ENCODE measurements at regions not wholly inside any gene's neighbourhood (a gene's known extent, or its start where the extent isn't known, plus 50 kb on each side); places are given as distances from the start of the nearest gene placed in this dataset.

DNA sequence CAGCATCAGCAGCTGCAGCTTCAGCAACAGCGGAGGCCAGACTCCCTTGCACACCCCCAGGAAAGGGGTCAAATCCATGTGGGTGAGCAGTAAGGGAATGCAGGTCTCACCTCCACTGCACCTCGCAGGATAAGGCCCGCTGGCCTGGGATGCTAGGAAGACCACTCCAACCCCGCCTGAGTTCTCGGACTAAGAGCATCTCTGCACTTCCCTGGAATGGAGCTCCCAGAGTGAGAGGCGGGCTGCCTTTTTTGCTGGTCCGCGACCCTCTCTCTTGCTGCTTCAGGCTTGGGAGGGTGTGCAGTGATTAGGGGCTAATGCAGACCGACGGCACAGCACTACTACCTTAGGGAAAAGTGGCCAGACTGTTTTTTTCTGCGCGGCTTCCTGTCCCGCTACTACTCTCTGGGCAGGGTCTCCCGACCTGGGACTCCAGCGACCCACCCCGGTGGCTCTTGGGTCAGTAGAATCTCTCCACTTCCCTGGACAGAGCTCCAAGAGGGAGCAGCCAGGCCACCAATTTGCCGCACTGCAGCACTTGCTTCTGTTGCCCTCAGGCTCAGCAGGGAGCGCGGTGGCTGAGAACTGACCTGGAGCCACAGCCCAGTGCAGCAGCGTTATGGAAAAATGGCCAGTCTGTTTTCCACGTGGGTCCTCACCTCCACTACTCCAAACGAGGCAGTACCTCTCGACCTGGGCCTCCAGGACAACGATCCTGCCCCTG is 480.4 kb downstream of the CDH8 start:
- Histone ChIP-seq H3K9me3 (ENCODE audit: control insufficient read depth, low read length) (no peaks in the 10 kb centered on the region), H3K27me3 (ENCODE audit: control insufficient read depth, insufficient read depth, low read length, poor library complexity, severe bottlenecking) (no peaks in the 10 kb centered on the region), H3K4me1 (ENCODE audit: control insufficient read depth, insufficient read depth, low read length) (no peaks in the 10 kb centered on the region), H3K36me3 (ENCODE audit: control insufficient read depth, insufficient read depth, low read length) (no peaks in the 10 kb centered on the region), H3K4me3 (ENCODE audit: insufficient read depth, low read depth, low read length) (no peak overlapping the region), H3K27ac (ENCODE audit: insufficient read depth, low read depth, low read length, poor library complexity, severe bottlenecking) (no peak overlapping the region)
- 93 to 96% methylated on average over 24 of the region's 24 CpGs for WGBS, 2 experiments

- no peaks in the 10 kb centered on the region for H3K4me1 ChIP-seq (ENCODE audit: control insufficient read depth, insufficient read depth, low read length)
- no peaks in the 10 kb centered on the region for H3K27me3 ChIP-seq (ENCODE audit: control insufficient read depth, insufficient read depth, low read length, poor library complexity, severe bottlenecking)
- H3K36me3 ChIP-seq (ENCODE audit: control insufficient read depth, insufficient read depth, low read length) = no peaks in the 10 kb centered on the region
- 91% methylated on average over 1 of the region's 2 CpGs; no CpG with 5 or more reads in 1 of the 2 experiments for WGBS, 2 experiments
- H3K27ac ChIP-seq (ENCODE audit: insufficient read depth, low read depth, low read length, poor library complexity, severe bottlenecking) = no peak overlapping the region
- H3K9me3 ChIP-seq (ENCODE audit: control insufficient read depth, low read length) = no peaks in the 10 kb centered on the region
- no peak overlapping the region for H3K4me3 ChIP-seq (ENCODE audit: insufficient read depth, low read depth, low read length)
Observed at GRCh38 chr16:61549327-61549726, 486.9 kb downstream of the CDH8 start.

GRCh38 chr16:61547626-61548025 is 488.6 kb downstream of the CDH8 start:
- Histone ChIP-seq H3K4me3 (ENCODE audit: insufficient read depth, low read depth, low read length) (no peak overlapping the region), H3K27ac (ENCODE audit: insufficient read depth, low read depth, low read length, poor library complexity, severe bottlenecking) (no peak overlapping the region), H3K4me1 (ENCODE audit: control insufficient read depth, insufficient read depth, low read length) (no peaks in the 10 kb centered on the region), H3K27me3 (ENCODE audit: control insufficient read depth, insufficient read depth, low read length, poor library complexity, severe bottlenecking) (no peaks in the 10 kb centered on the region), H3K36me3 (ENCODE audit: control insufficient read depth, insufficient read depth, low read length) (no peaks in the 10 kb centered on the region), H3K9me3 (ENCODE audit: control insufficient read depth, low read length) (no peaks in the 10 kb centered on the region)

GRCh38 chr16:61544165-61544564 is 492.1 kb downstream of the CDH8 start:
- no peak overlapping the region for H3K27ac ChIP-seq (ENCODE audit: insufficient read depth, low read depth, low read length, poor library complexity, severe bottlenecking)
- no peak overlapping the region for H3K4me3 ChIP-seq (ENCODE audit: insufficient read depth, low read depth, low read length)
- 19 to 22% methylated on average over 2 of the region's 2 CpGs for WGBS, 2 experiments
- H3K36me3 ChIP-seq (ENCODE audit: control insufficient read depth, insufficient read depth, low read length) = no peaks in the 10 kb centered on the region
- H3K27me3 ChIP-seq (ENCODE audit: control insufficient read depth, insufficient read depth, low read length, poor library complexity, severe bottlenecking) = no peaks in the 10 kb centered on the region
- H3K4me1 ChIP-seq (ENCODE audit: control insufficient read depth, insufficient read depth, low read length) = no peaks in the 10 kb centered on the region
- H3K9me3 ChIP-seq (ENCODE audit: control insufficient read depth, low read length) = no peaks in the 10 kb centered on the region

- Histone ChIP-seq H3K4me1 (ENCODE audit: control insufficient read depth, insufficient read depth, low read length) (no peaks in the 10 kb centered on the region), H3K36me3 (ENCODE audit: control insufficient read depth, insufficient read depth, low read length) (no peaks in the 10 kb centered on the region), H3K9me3 (ENCODE audit: control insufficient read depth, low read length) (no peaks in the 10 kb centered on the region), H3K27ac (ENCODE audit: insufficient read depth, low read depth, low read length, poor library complexity, severe bottlenecking) (no peak overlapping the region), H3K4me3 (ENCODE audit: insufficient read depth, low read depth, low read length) (no peak overlapping the region), H3K27me3 (ENCODE audit: control insufficient read depth, insufficient read depth, low read length, poor library complexity, severe bottlenecking) (no peaks in the 10 kb centered on the region)
- 86 to 88% methylated on average over 3 of the region's 3 CpGs for WGBS, 2 experiments
Observed at GRCh38 chr16:61540216-61540615, 496.0 kb downstream of the CDH8 start.

DNA sequence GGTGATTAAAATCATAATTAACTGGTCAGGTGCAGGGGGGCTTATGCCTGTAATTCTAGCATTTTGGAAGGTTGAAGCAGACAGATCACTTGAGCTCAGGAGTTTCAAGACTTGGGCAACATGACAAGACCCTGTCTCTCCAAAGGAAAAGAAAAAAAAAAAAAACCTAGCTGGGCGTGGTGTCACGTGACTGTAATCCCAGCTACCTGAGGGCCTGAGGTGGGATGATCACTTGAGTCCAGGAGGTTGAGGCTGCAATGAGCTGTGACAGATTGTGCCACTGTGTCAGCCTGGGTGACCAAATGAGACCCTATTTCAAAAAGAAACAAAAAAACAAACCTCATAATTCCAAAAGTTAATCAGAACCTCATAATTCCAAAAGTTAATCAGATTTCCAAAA is 505.5 kb downstream of the CDH8 start:
- Histone ChIP-seq H3K9me3 (ENCODE audit: control insufficient read depth, low read length) (no peaks in the 10 kb centered on the region), H3K27ac (ENCODE audit: insufficient read depth, low read depth, low read length, poor library complexity, severe bottlenecking) (no peak overlapping the region), H3K36me3 (ENCODE audit: control insufficient read depth, insufficient read depth, low read length) (no peaks in the 10 kb centered on the region), H3K27me3 (ENCODE audit: control insufficient read depth, insufficient read depth, low read length, poor library complexity, severe bottlenecking) (no peaks in the 10 kb centered on the region), H3K4me1 (ENCODE audit: control insufficient read depth, insufficient read depth, low read length) (no peaks in the 10 kb centered on the region), H3K4me3 (ENCODE audit: insufficient read depth, low read depth, low read length) (no peak overlapping the region)
- WGBS, 2 experiments = 92 to 100% methylated on average over 2 of the region's 2 CpGs

DNA sequence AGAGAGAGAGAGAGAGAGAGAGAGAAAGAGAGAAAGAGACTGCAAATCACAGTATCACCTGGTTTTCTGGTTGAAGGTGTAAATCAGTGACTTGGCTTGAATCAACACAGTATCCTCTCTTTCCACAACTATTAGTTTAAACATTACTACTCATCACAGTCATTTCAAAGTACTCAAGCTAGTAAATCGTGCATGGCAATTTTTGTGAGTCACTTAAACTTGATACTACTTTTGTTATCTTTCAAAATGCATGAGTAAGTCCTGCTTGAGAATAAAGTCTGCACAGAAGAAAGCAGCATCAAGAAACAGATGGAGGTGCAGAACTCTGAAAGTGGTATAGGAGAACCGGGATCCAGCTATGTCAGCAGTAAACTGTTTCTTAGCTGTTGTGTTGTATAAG is 535.4 kb downstream of the CDH8 start:
- WGBS, 2 experiments = 85 to 86% methylated on average over 2 of the region's 2 CpGs
- Histone ChIP-seq H3K27me3 (ENCODE audit: control insufficient read depth, insufficient read depth, low read length, poor library complexity, severe bottlenecking) (no peaks in the 10 kb centered on the region), H3K4me1 (ENCODE audit: control insufficient read depth, insufficient read depth, low read length) (peaks cover 4% of the 10 kb centered on the region), H3K36me3 (ENCODE audit: control insufficient read depth, insufficient read depth, low read length) (no peaks in the 10 kb centered on the region), H3K9me3 (ENCODE audit: control insufficient read depth, low read length) (no peaks in the 10 kb centered on the region), H3K4me3 (ENCODE audit: insufficient read depth, low read depth, low read length) (no peak overlapping the region), H3K27ac (ENCODE audit: insufficient read depth, low read depth, low read length, poor library complexity, severe bottlenecking) (no peak overlapping the region)

DNA sequence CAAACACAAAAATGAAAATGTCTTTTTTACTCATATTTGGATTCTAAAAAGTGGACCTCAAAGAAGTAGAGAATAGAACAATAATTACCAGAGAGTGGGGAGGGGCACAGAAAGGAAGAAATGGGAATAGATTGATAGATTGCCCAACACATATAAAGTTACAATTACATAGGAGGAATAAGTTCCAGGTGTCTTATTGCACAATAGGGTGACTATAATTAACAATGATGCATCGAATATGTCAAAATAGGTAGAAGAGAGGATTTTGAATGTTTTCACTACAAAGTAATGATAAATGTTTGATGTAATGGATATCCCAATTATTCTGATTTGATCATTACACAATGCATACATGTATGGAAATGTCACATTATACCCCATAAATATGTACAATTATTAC is 556.0 kb downstream of the CDH8 start:
- no peak overlapping the region for H3K27ac ChIP-seq (ENCODE audit: insufficient read depth, low read depth, low read length, poor library complexity, severe bottlenecking)
- H3K36me3 ChIP-seq (ENCODE audit: control insufficient read depth, insufficient read depth, low read length) = no peaks in the 10 kb centered on the region
- WGBS, 2 experiments = 88 to 100% methylated on average over 1 of the region's 1 CpG

DNA sequence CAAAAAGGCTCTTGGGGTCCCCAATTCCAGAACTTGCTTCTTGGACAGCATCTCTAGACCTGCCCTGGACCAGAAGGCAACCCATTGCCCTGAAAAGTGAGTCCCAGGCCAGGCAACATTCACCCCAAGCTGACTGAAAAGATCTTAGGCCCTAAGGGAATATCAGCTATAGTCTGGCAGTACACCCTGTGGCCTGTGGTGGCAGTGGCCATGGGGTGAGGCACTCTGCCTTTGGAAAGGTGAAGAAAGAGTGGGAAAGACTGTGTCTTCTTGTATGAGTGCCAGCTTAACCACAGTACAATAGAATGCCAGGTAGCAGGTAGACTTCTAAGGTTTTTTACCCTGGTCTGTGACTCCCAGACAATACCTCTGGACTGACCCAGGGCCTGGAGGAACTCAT is 564.5 kb downstream of the CDH8 start:
- H3K27me3 ChIP-seq (ENCODE audit: control insufficient read depth, insufficient read depth, low read length, poor library complexity, severe bottlenecking) = no peaks in the 10 kb centered on the region
- no peaks in the 10 kb centered on the region for H3K9me3 ChIP-seq (ENCODE audit: control insufficient read depth, low read length)
- no peaks in the 10 kb centered on the region for H3K4me1 ChIP-seq (ENCODE audit: control insufficient read depth, insufficient read depth, low read length)
- no peak overlapping the region for H3K4me3 ChIP-seq (ENCODE audit: insufficient read depth, low read depth, low read length)
- no peaks in the 10 kb centered on the region for H3K36me3 ChIP-seq (ENCODE audit: control insufficient read depth, insufficient read depth, low read length)
- H3K27ac ChIP-seq (ENCODE audit: insufficient read depth, low read depth, low read length, poor library complexity, severe bottlenecking) = no peak overlapping the region

More for the DNA sequence above, 556.0 kb downstream of the CDH8 start:
- H3K4me3 ChIP-seq (ENCODE audit: insufficient read depth, low read depth, low read length) = no peak overlapping the region
- no peaks in the 10 kb centered on the region for H3K27me3 ChIP-seq (ENCODE audit: control insufficient read depth, insufficient read depth, low read length, poor library complexity, severe bottlenecking)
- H3K4me1 ChIP-seq (ENCODE audit: control insufficient read depth, insufficient read depth, low read length) = no peaks in the 10 kb centered on the region
- H3K9me3 ChIP-seq (ENCODE audit: control insufficient read depth, low read length) = no peaks in the 10 kb centered on the region

- WGBS, 2 experiments = 93 to 94% methylated on average over 2 of the region's 2 CpGs
- no peaks in the 10 kb centered on the region for H3K27me3 ChIP-seq (ENCODE audit: control insufficient read depth, insufficient read depth, low read length, poor library complexity, severe bottlenecking)
- H3K4me3 ChIP-seq (ENCODE audit: insufficient read depth, low read depth, low read length) = no peak overlapping the region
- H3K9me3 ChIP-seq (ENCODE audit: control insufficient read depth, low read length) = no peaks in the 10 kb centered on the region
- H3K36me3 ChIP-seq (ENCODE audit: control insufficient read depth, insufficient read depth, low read length) = no peaks in the 10 kb centered on the region
- H3K27ac ChIP-seq (ENCODE audit: insufficient read depth, low read depth, low read length, poor library complexity, severe bottlenecking) = no peak overlapping the region
- H3K4me1 ChIP-seq (ENCODE audit: control insufficient read depth, insufficient read depth, low read length) = no peaks in the 10 kb centered on the region
Observed at GRCh38 chr16:61471023-61471422, 565.2 kb downstream of the CDH8 start.

DNA sequence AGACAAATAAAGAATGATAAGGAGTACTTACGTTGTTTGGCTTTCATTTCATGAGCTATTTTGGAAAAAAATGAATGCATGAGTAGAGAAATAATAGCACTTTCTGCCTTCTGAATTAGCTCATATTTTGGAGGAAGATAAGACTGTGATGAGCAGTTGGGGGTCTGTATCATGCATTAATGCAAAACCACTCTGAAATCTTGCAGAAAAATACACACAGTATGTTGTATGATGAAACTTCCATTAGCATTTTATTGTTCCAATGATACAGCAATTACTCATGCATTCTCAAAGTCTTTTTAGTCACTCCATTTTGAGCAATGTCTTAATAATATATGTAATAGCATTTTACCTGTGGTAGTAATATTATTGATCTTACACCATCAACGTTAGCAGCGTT is 571.0 kb downstream of the CDH8 start:
- H3K36me3 ChIP-seq (ENCODE audit: control insufficient read depth, insufficient read depth, low read length) = no peaks in the 10 kb centered on the region
- H3K4me1 ChIP-seq (ENCODE audit: control insufficient read depth, insufficient read depth, low read length) = no peaks in the 10 kb centered on the region
- H3K27ac ChIP-seq (ENCODE audit: insufficient read depth, low read depth, low read length, poor library complexity, severe bottlenecking) = no peak overlapping the region
- 90 to 91% methylated on average over 3 of the region's 3 CpGs for WGBS, 2 experiments
- no peak overlapping the region for H3K4me3 ChIP-seq (ENCODE audit: insufficient read depth, low read depth, low read length)
- no peaks in the 10 kb centered on the region for H3K27me3 ChIP-seq (ENCODE audit: control insufficient read depth, insufficient read depth, low read length, poor library complexity, severe bottlenecking)
- H3K9me3 ChIP-seq (ENCODE audit: control insufficient read depth, low read length) = no peaks in the 10 kb centered on the region
